B cell (primary cell): ENCODE measurements at regions not wholly inside any gene's neighbourhood (a gene's known extent, or its start where the extent isn't known, plus 50 kb on each side); places are given as distances from the start of the nearest gene placed in this dataset.

Source experiments
- ATAC-seq: fragments of 200-7000 bp; cut with Tn5 transposase; one replicate; pipeline ENCODE4 v1.10.0; 2021; ENCODE audit warnings: low read depth, mild to moderate bottlenecking, moderate number of reproducible peaks, moderate library complexity
- CTCF ChIA-PET: fragments of 350-600 bp; sonication (Branson Sonifier 250); formaldehyde crosslinking; loops from one replicate; lab custom pipeline; 2021; ENCODE audit warnings: antibody characterized with exemption, inconsistent platforms; lab: Charles Lee
- POLR2A ChIA-PET: fragments of 350-600 bp; sonication (Branson Sonifier 250); formaldehyde crosslinking; loops from one replicate; lab custom pipeline; 2021; ENCODE audit warnings: antibody characterized with exemption; lab: Charles Lee
- DNase-seq: peaks from one replicate; pipeline ENCODE4 v3.0.0; 2013
- H2AFZ ChIP-seq: 2 replicates; pipeline ENCODE4 v1.6.1; 2012; ENCODE audit warnings: mild to moderate bottlenecking, low read depth, low read length; ENCODE audit not compliant: insufficient read depth, poor library complexity, severe bottlenecking
- H3K27ac ChIP-seq, 2 donors: 1 replicate in 1 of 2; 2 replicates in 1 of 2; pipeline ENCODE4 v1.5.1; 2012 to 2013; ENCODE audit warnings: low read length in 2 of 2, mild to moderate bottlenecking in 2 of 2, moderate library complexity in 1 of 2
- H3K27me3 ChIP-seq, 4 experiments: fragments of 200-600 bp in 1 of 4; sonication (generic) in 1 of 4; replicated peaks in 1 of 4; 1 replicate in 2 of 4; 2 replicates in 2 of 4; pipeline versions ENCODE4 v1.6.1 to v1.7.0; 2013 to 2016; ENCODE audit warnings: low read length in 3 of 4, mild to moderate bottlenecking in 2 of 4, mixed read lengths in 1 of 4, moderate library complexity in 1 of 4; ENCODE audit not compliant: insufficient read depth in 4 of 4, control insufficient read depth in 3 of 4; ENCODE audit errors: control extremely low read depth in 1 of 4
- H3K36me3 ChIP-seq, 2 experiments: replicated peaks in 1 of 2; 1 replicate in 1 of 2; 2 replicates in 1 of 2; pipeline versions ENCODE4 v1.6.1 to v1.7.1; 2013; ENCODE audit warnings: low read length in 1 of 2; ENCODE audit not compliant: insufficient read depth in 2 of 2, control insufficient read depth in 1 of 2; ENCODE audit errors: control extremely low read depth in 1 of 2, extremely low read depth in 1 of 2
- H3K4me1 ChIP-seq, 2 donors: fragments of 200-600 bp in 1 of 2; sonication (generic) in 1 of 2; 1 replicate in 1 of 2; 2 replicates in 1 of 2; pipeline versions ENCODE4 v1.5.1 to v1.6.1; 2013 to 2017; ENCODE audit warnings: low read length in 2 of 2; ENCODE audit not compliant: control insufficient read depth in 2 of 2, insufficient read depth in 2 of 2
- H3K4me2 ChIP-seq: replicated peaks from 2 replicates; pipeline ENCODE3; 2012; ENCODE audit warnings: mild to moderate bottlenecking, low read depth, low read length; ENCODE audit not compliant: poor library complexity, severe bottlenecking
- H3K4me3 ChIP-seq, 5 experiments: fragments of 200-600 bp in 1 of 5; sonication (generic) in 1 of 5; 1 replicate in 3 of 5; 2 replicates in 2 of 5; pipeline versions ENCODE4 v1.5.1 to v1.7.0; 2011 to 2016; ENCODE audit warnings: low read length in 4 of 5, mild to moderate bottlenecking in 4 of 5, low read depth in 2 of 5, control low read depth in 1 of 5, moderate library complexity in 1 of 5; ENCODE audit not compliant: insufficient read depth in 1 of 5; ENCODE audit errors: control extremely low read depth in 1 of 5, extremely low read depth in 1 of 5
- H3K79me2 ChIP-seq: fragments of 200-600 bp; sonication (generic); one replicate; pipeline ENCODE4 v1.6.0; 2016; ENCODE audit warnings: low read length; ENCODE audit not compliant: control insufficient read depth, insufficient read depth
- H3K9ac ChIP-seq: fragments of 200-600 bp; sonication (generic); 2 replicates; pipeline ENCODE4 v1.6.1; 2017; ENCODE audit warnings: mild to moderate bottlenecking, low read length, moderate library complexity
- H3K9me3 ChIP-seq, 3 donors: one replicate each; pipeline versions ENCODE4 v1.6.1 to v1.7.1; 2013; ENCODE audit warnings: low read length in 2 of 3; ENCODE audit not compliant: control insufficient read depth in 2 of 3, insufficient read depth in 1 of 3; ENCODE audit errors: control extremely low read depth in 1 of 3
- H4K20me1 ChIP-seq: 2 replicates; pipeline ENCODE4 v1.6.0; 2012; ENCODE audit warnings: mild to moderate bottlenecking, low read length; ENCODE audit not compliant: insufficient read depth, control insufficient read depth, poor library complexity, severe bottlenecking
- H3K27ac Mint-ChIP-seq: one replicate; pipeline ENCODE4 v1.8.0; 2021; ENCODE audit warnings: mixed read lengths
- H3K27me3 Mint-ChIP-seq: one replicate; pipeline ENCODE4 v1.8.0; 2021; ENCODE audit warnings: mixed read lengths
- H3K4me1 Mint-ChIP-seq: one replicate; pipeline ENCODE4 v1.8.0; 2021; ENCODE audit warnings: mixed read lengths
- H3K4me3 Mint-ChIP-seq: one replicate; pipeline ENCODE4 v1.8.0; 2021; ENCODE audit warnings: mixed read lengths
- H3K9me3 Mint-ChIP-seq: one replicate; pipeline ENCODE4 v1.8.0; 2022; ENCODE audit warnings: mixed read lengths; ENCODE audit not compliant: insufficient read depth
- CTCF ChIP-seq: fragments of 200-600 bp; IDR thresholded peaks from one replicate; pipeline ENCODE4 v1.8.0; 2022; ENCODE audit warnings: antibody characterized with exemption, mild to moderate bottlenecking
- EZH2 ChIP-seq: IDR thresholded peaks from 2 replicates; pipeline ENCODE4 v1.6.1; 2012; ENCODE audit warnings: borderline replicate concordance, low read depth, mild to moderate bottlenecking, moderate library complexity, low read length; ENCODE audit not compliant: insufficient read depth, poor library complexity, severe bottlenecking
- WGBS: methylation state at CpG from one replicate; pipeline ENCODE4 v1.1.5; 2013; ENCODE audit warnings: missing lambda C conversion rate; ENCODE audit not compliant: insufficient coverage; 5-methylcytosine and 5-hydroxymethylcytosine counted together
- intact Hi-C: fragments of 100-400 bp; cut with micrococcal nuclease; formaldehyde crosslinking; loops from one replicate; pipeline ENCODE4 v1.10.0; 2022

GRCh38 chr13:32851083-32852069 lies 164.8 kb upstream of the KL start:
- intact Hi-C loops, result no loop called here
- Histone ChIP-seq H3K4me3 (no peak overlapping the region), H4K20me1 (no peaks in the 10 kb centered on the region), H2AFZ (no peak overlapping the region), H3K27me3 (peaks cover 0 to 8% (median 1%) of the 10 kb centered on the region in 4 experiments), H3K9me3 (no peaks in the 10 kb centered on the region), H3K79me2 (no peaks in the 10 kb centered on the region), H3K4me1 (no peaks in the 10 kb centered on the region), H3K36me3 (no peaks in the 10 kb centered on the region), H3K9ac (no peak overlapping the region), H3K4me2 (no peak overlapping the region), H3K27ac (no peak overlapping the region)
- no peak overlapping the region for H3K4me3 Mint-ChIP-seq
- DNase-seq (no peak), ATAC-seq (no peak)
- H3K27me3 Mint-ChIP-seq, result peaks cover 14% of the 10 kb centered on the region
- H3K4me1 Mint-ChIP-seq, result peaks cover 3% of the 10 kb centered on the region
- no peak for TF ChIP-seq CTCF
- no peak for TF ChIP-seq EZH2
- 89% methylated on average over 2 of the region's 8 CpGs for WGBS
- no peak overlapping the region for H3K27ac Mint-ChIP-seq
- H3K9me3 Mint-ChIP-seq, result no peaks in the 10 kb centered on the region
- CTCF ChIA-PET, result interaction anchor here (0.7 kb wide), 1 partner anchor 1123 kb away, joined by 3 read pairs; no protein-coding TSS in a partner anchor
- POLR2A ChIA-PET, result no interaction called here

- no peaks in the 10 kb centered on the region for H3K79me2 ChIP-seq
- no peak overlapping the region for H3K27ac Mint-ChIP-seq
- no peak overlapping the region for H3K27ac ChIP-seq
- no peak overlapping the region for H3K4me3 Mint-ChIP-seq
- POLR2A ChIA-PET, result no interaction called here
- no peaks in the 10 kb centered on the region for H3K9me3 Mint-ChIP-seq
- peaks cover 8% of the 10 kb centered on the region for H3K27me3 Mint-ChIP-seq
- H3K4me2 ChIP-seq, result no peak overlapping the region
- no peaks in the 10 kb centered on the region for H3K4me1 Mint-ChIP-seq
- H3K4me3 ChIP-seq, result no peak overlapping the region
- intact Hi-C loops, result no loop called here
- H3K27me3 ChIP-seq, result peaks cover 0 to 8% (median 1%) of the 10 kb centered on the region in 4 experiments
- no peaks in the 10 kb centered on the region for H3K36me3 ChIP-seq
- H3K9ac ChIP-seq, result no peak overlapping the region
- DNase-seq, result no peak
- ATAC-seq, result no peak
- no peak for TF ChIP-seq CTCF
- TF ChIP-seq EZH2, result no peak
- no peak overlapping the region for H2AFZ ChIP-seq
- no peaks in the 10 kb centered on the region for H3K4me1 ChIP-seq
- H4K20me1 ChIP-seq, result no peaks in the 10 kb centered on the region
- no CpG with 5 or more reads among the region's 1 CpG for WGBS
- CTCF ChIA-PET, result interaction anchor here (0.7 kb wide), 1 partner anchor 1124 kb away, joined by 3 read pairs; no protein-coding TSS in a partner anchor
- peaks cover 0 to under 1% (median 0%) of the 10 kb centered on the region in 3 donors for H3K9me3 ChIP-seq
These were observed 163.7 kb upstream of the KL start for GRCh38 chr13:32852526-32852925.
